DMS 273 (cell line): ENCODE measurements at regions not wholly inside any gene's neighbourhood (a gene's known extent, or its start where the extent isn't known, plus 50 kb on each side); places are given as distances from the start of the nearest gene placed in this dataset.
"Not testable (repeated sequence)": the region's sequence is repeated elsewhere in the genome, so short reads cannot be mapped to it uniquely, and the experiment has no call there.

Experiments
- DNase-seq: peaks from one replicate; lab custom pipeline; 2025; ENCODE audit not compliant: unreplicated experiment; lab: John Stamatoyannopoulos, UW

GRCh38 chr20:29762620-29763019 is 1494.8 kb upstream of the DEFB115 start:
- DNase-seq: no peak

GRCh38 chr20:29763821-29764511 is 1493.5 kb upstream of the DEFB115 start:
- no peak for DNase-seq

GRCh38 chr20:29764922-29765610 is 1492.4 kb upstream of the DEFB115 start:
- peak; percentile 67 for DNase-seq

GRCh38 chr20:29778033-29778432 is 1479.4 kb upstream of the DEFB115 start:
- not testable (repeated sequence) for DNase-seq

GRCh38 chr20:29781217-29781616 is 1476.2 kb upstream of the DEFB115 start:
- not testable (repeated sequence) for DNase-seq

GRCh38 chr20:29781891-29782290 is 1475.6 kb upstream of the DEFB115 start:
- not testable (repeated sequence) for DNase-seq

GRCh38 chr20:29787456-29787855 is 1470.0 kb upstream of the DEFB115 start:
- not testable (repeated sequence) for DNase-seq

GRCh38 chr20:29790510-29790909 is 1467.0 kb upstream of the DEFB115 start:
- no peak for DNase-seq

- DNase-seq: not testable (repeated sequence)
Observed at GRCh38 chr20:29831508-29831907, 1426.0 kb upstream of the DEFB115 start.

GRCh38 chr20:29868014-29868413 is 1389.5 kb upstream of the DEFB115 start:
- DNase-seq: not testable (repeated sequence)

GRCh38 chr20:29868688-29869087 is 1388.8 kb upstream of the DEFB115 start:
- DNase-seq: not testable (repeated sequence)

- DNase-seq: not testable (repeated sequence)
Observed at GRCh38 chr20:29871816-29872215, 1385.6 kb upstream of the DEFB115 start.

- DNase-seq: peak; percentile 81
Observed at GRCh38 chr20:29873946-29874345, 1383.5 kb upstream of the DEFB115 start.

- no peak for DNase-seq
Observed at GRCh38 chr20:29874476-29875202, 1382.8 kb upstream of the DEFB115 start.

GRCh38 chr20:29875321-29876083 is 1382.0 kb upstream of the DEFB115 start:
- not testable (repeated sequence) for DNase-seq

GRCh38 chr20:29876084-29876910 is 1381.2 kb upstream of the DEFB115 start:
- not testable (repeated sequence) for DNase-seq

GRCh38 chr20:29876911-29877285 is 1380.6 kb upstream of the DEFB115 start:
- no peak for DNase-seq

- DNase-seq: peak; percentile 39
Observed at GRCh38 chr20:29877411-29878280, 1379.8 kb upstream of the DEFB115 start.

GRCh38 chr20:29878281-29878741 is 1379.2 kb upstream of the DEFB115 start:
- DNase-seq: peak; percentile 44
